GM19397 (cell line): ENCODE measurements at regions not wholly inside any gene's neighbourhood (a gene's known extent, or its start where the extent isn't known, plus 50 kb on each side); places are given as distances from the start of the nearest gene placed in this dataset.
A peak's percentile ranks its signal among the peaks of the same experiment; 100 is the strongest.
"Not testable (repeated sequence)": the region's sequence is repeated elsewhere in the genome, so short reads cannot be mapped to it uniquely, and the experiment has no call there.

ENCODE experiments used
- ATAC-seq: cut with Tn5 transposase; IDR thresholded peaks from one replicate; pipeline ENCODE4 v1.9.1; 2021; ENCODE audit warnings: mild to moderate bottlenecking, moderate library complexity; ENCODE audit not compliant: unreplicated experiment

GRCh38 chr4:153099391-153100140, 104.7 kb upstream of the TRIM2 start:
- no peak for ATAC-seq

GRCh38 chr4:153106736-153107135, 97.5 kb upstream of the TRIM2 start:
- ATAC-seq, result not testable (repeated sequence)

GRCh38 chr4:153107246-153107645, 97.0 kb upstream of the TRIM2 start:
- no peak for ATAC-seq

GRCh38 chr4:153109296-153109849, 94.9 kb upstream of the TRIM2 start:
- ATAC-seq, result no peak

GRCh38 chr4:153110739-153111138, 93.5 kb upstream of the TRIM2 start:
- ATAC-seq, result no peak

- ATAC-seq, result no peak
These were observed 92.7 kb upstream of the TRIM2 start for GRCh38 chr4:153111426-153112040.

- no peak for ATAC-seq
These were observed 92.2 kb upstream of the TRIM2 start for GRCh38 chr4:153112041-153112441.

- no peak for ATAC-seq
These were observed 91.0 kb upstream of the TRIM2 start for GRCh38 chr4:153113061-153113837.

- ATAC-seq, result no peak
These were observed 90.5 kb upstream of the TRIM2 start for GRCh38 chr4:153113838-153114105.

- no peak for ATAC-seq
These were observed 89.4 kb upstream of the TRIM2 start for GRCh38 chr4:153114771-153115321.

- ATAC-seq, result peak; percentile 70
These were observed 88.6 kb upstream of the TRIM2 start for GRCh38 chr4:153115322-153116290.

- ATAC-seq, result no peak
These were observed 88.0 kb upstream of the TRIM2 start for GRCh38 chr4:153116291-153116680.

GRCh38 chr4:153116801-153117200, 87.4 kb upstream of the TRIM2 start:
- no peak for ATAC-seq

GRCh38 chr4:153117554-153117953, 86.7 kb upstream of the TRIM2 start:
- ATAC-seq, result no peak

GRCh38 chr4:153119626-153120025, 84.6 kb upstream of the TRIM2 start:
- ATAC-seq, result no peak

- ATAC-seq, result no peak
These were observed 84.0 kb upstream of the TRIM2 start for GRCh38 chr4:153120235-153120634.

GRCh38 chr4:153122855-153123254, 81.4 kb upstream of the TRIM2 start:
- no peak for ATAC-seq

- ATAC-seq, result no peak
These were observed 78.1 kb upstream of the TRIM2 start for GRCh38 chr4:153126137-153126536.

- peak; percentile 66 for ATAC-seq
These were observed 76.3 kb upstream of the TRIM2 start for GRCh38 chr4:153127760-153128494.

- ATAC-seq, result no peak
These were observed 72.6 kb upstream of the TRIM2 start for GRCh38 chr4:153131596-153131995.
